H1 (cell line): ENCODE measurements at regions not wholly inside any gene's neighbourhood (a gene's known extent, or its start where the extent isn't known, plus 50 kb on each side); places are given as distances from the start of the nearest gene placed in this dataset.

Experiments used
- CTCF ChIA-PET: fragments of 300-600 bp; sonication (Branson Sonifier 250); formaldehyde crosslinking; loops from one replicate; lab custom pipeline; 2021; ENCODE audit not compliant: partially characterized antibody; lab: Charles Lee
- POLR2A ChIA-PET: fragments of 300-600 bp; sonication (Branson Sonifier 250); formaldehyde crosslinking; loops from one replicate; lab custom pipeline; 2021; ENCODE audit warnings: inconsistent platforms; ENCODE audit not compliant: partially characterized antibody; lab: Charles Lee
- DNase-seq, 2 experiments: peaks; one replicate each; pipeline versions ENCODE4 v3.0.0 to v3.0.0-alpha.2; 2010 to 2022; ENCODE audit warnings: low spot score in 2 of 2, low read depth in 1 of 2, mixed read lengths in 1 of 2
- FAIRE-seq: peaks from 2 replicates; lab custom pipeline; 2011; peaks lifted over from hg19 to GRCh38; lab: Jason Lieb, UNC
- H2AFZ ChIP-seq: 2 replicates; pipeline ENCODE4 v1.8.1; 2012; ENCODE audit warnings: low read length, inconsistent platforms
- H2AK5ac ChIP-seq: 2 replicates; pipeline ENCODE4 v1.6.1; 2013; ENCODE audit warnings: low read depth, low read length
- H2BK120ac ChIP-seq: replicated peaks from 2 replicates; pipeline ENCODE3; 2013; ENCODE audit warnings: low read depth, low read length, inconsistent platforms
- H2BK12ac ChIP-seq: 2 replicates; pipeline ENCODE4 v1.6.1; 2013; ENCODE audit warnings: low read depth, low read length
- H2BK15ac ChIP-seq: 2 replicates; pipeline ENCODE4 v1.6.1; 2013; ENCODE audit warnings: low read length
- H2BK20ac ChIP-seq: 2 replicates; pipeline ENCODE4 v1.6.1; 2013; ENCODE audit warnings: low read length
- H2BK5ac ChIP-seq: 2 replicates; pipeline ENCODE4 v1.6.1; 2013; ENCODE audit warnings: low read depth, low read length
- H3K14ac ChIP-seq: 2 replicates; pipeline ENCODE4 v1.6.1; 2013; ENCODE audit warnings: inconsistent platforms; ENCODE audit not compliant: insufficient read length
- H3K18ac ChIP-seq: 2 replicates; pipeline ENCODE4 v1.6.1; 2013; ENCODE audit warnings: low read length; ENCODE audit errors: extremely low read depth
- H3K23ac ChIP-seq: 2 replicates; pipeline ENCODE4 v1.6.1; 2013; ENCODE audit warnings: inconsistent platforms; ENCODE audit not compliant: insufficient read length
- H3K23me2 ChIP-seq: 2 replicates; pipeline ENCODE4 v1.6.1; 2013; ENCODE audit warnings: low read depth, low read length
- H3K27ac ChIP-seq: 2 replicates; pipeline ENCODE4 v1.6.1; 2011; ENCODE audit warnings: low read depth, low read length, inconsistent platforms
- H3K27me3 ChIP-seq, 4 experiments: replicated peaks in 1 of 4; 1 replicate in 1 of 4; 2 replicates in 3 of 4; pipeline versions ENCODE4 v1.6.1 to v1.8.1; 2011 to 2013; ENCODE audit warnings: low read length in 3 of 4, mild to moderate bottlenecking in 3 of 4, inconsistent platforms in 2 of 4, mixed read lengths in 2 of 4, moderate library complexity in 1 of 4; ENCODE audit not compliant: control insufficient read depth in 3 of 4, insufficient read depth in 3 of 4; ENCODE audit errors: extremely low read depth in 1 of 4
- H3K36me3 ChIP-seq, 4 experiments: 2 replicates each; pipeline versions ENCODE4 v1.6.1 to v1.8.1; 2011 to 2013; ENCODE audit warnings: mild to moderate bottlenecking in 4 of 4, low read length in 3 of 4, moderate library complexity in 2 of 4, control low read depth in 1 of 4, inconsistent platforms in 1 of 4; ENCODE audit not compliant: insufficient read depth in 4 of 4, control insufficient read depth in 2 of 4
- H3K4ac ChIP-seq: replicated peaks from 2 replicates; pipeline ENCODE3; 2013; ENCODE audit warnings: low read length, low read depth, mixed read lengths, inconsistent platforms; ENCODE audit not compliant: insufficient read length
- H3K4me1 ChIP-seq, 4 experiments: replicated peaks in 1 of 4; 1 replicate in 1 of 4; 2 replicates in 3 of 4; pipeline versions ENCODE4 v1.6.1 to v1.8.1; 2011 to 2013; ENCODE audit warnings: low read length in 3 of 4, inconsistent platforms in 2 of 4, mixed read lengths in 1 of 4; ENCODE audit not compliant: insufficient read depth in 4 of 4, control insufficient read depth in 3 of 4
- H3K4me2 ChIP-seq, 2 experiments: 2 replicates each; pipeline versions ENCODE4 v1.6.1 to v1.8.1; 2011 to 2013; ENCODE audit warnings: low read depth in 2 of 2, low read length in 2 of 2, control low read depth in 1 of 2, inconsistent platforms in 1 of 2, mild to moderate bottlenecking in 1 of 2; ENCODE audit not compliant: insufficient read depth in 1 of 2
- H3K4me3 ChIP-seq, 4 experiments: fragments of 200-600, 300-600 bp in 1 of 4; sonication (generic), shearing (Covaris generic), sonication (Bioruptor Twin) in 1 of 4; 2 replicates each; pipeline versions ENCODE4 v1.5.1 to v1.8.1; 2011 to 2016; ENCODE audit warnings: low read length in 4 of 4, low read depth in 3 of 4, control low read depth in 2 of 4, inconsistent platforms in 2 of 4, mild to moderate bottlenecking in 2 of 4, mixed read lengths in 1 of 4, moderate library complexity in 1 of 4; ENCODE audit not compliant: insufficient read depth in 2 of 4; ENCODE audit errors: extremely low read depth in 1 of 4
- H3K56ac ChIP-seq: replicated peaks from 2 replicates; pipeline ENCODE3; 2013; ENCODE audit warnings: low read depth, mild to moderate bottlenecking, mixed read lengths, low read length, inconsistent platforms; ENCODE audit not compliant: insufficient read length
- H3K79me1 ChIP-seq: 2 replicates; pipeline ENCODE4 v1.6.1; 2013; ENCODE audit warnings: low read depth, low read length, control low read depth
- H3K79me2 ChIP-seq, 2 experiments: 2 replicates each; pipeline versions ENCODE4 v1.6.1 to v1.8.1; 2012 to 2013; ENCODE audit warnings: low read length in 2 of 2, mild to moderate bottlenecking in 2 of 2, inconsistent platforms in 1 of 2; ENCODE audit not compliant: insufficient read depth in 2 of 2, control insufficient read depth in 1 of 2
- H3K9ac ChIP-seq, 4 experiments: replicated peaks in 1 of 4; 1 replicate in 1 of 4; 2 replicates in 3 of 4; pipeline versions ENCODE4 v1.6.1 to v1.8.1; 2011 to 2013; ENCODE audit warnings: low read depth in 3 of 4, low read length in 3 of 4, control low read depth in 2 of 4, mild to moderate bottlenecking in 2 of 4, moderate library complexity in 2 of 4, inconsistent platforms in 1 of 4; ENCODE audit errors: extremely low read depth in 1 of 4
- H3K9me3 ChIP-seq, 2 experiments: 2 replicates each; pipeline versions ENCODE4 v1.6.1 to v1.8.1; 2012 to 2013; ENCODE audit warnings: mild to moderate bottlenecking in 2 of 2, moderate library complexity in 2 of 2, control low read depth in 1 of 2, inconsistent platforms in 1 of 2, low read depth in 1 of 2, low read length in 1 of 2, mixed read lengths in 1 of 2; ENCODE audit not compliant: insufficient read depth in 2 of 2
- H4K20me1 ChIP-seq, 2 experiments: replicated peaks in 1 of 2; 2 replicates each; pipeline versions ENCODE3 to v1.8.1; 2011 to 2013; ENCODE audit warnings: inconsistent platforms in 2 of 2, low read length in 2 of 2, mild to moderate bottlenecking in 1 of 2; ENCODE audit not compliant: insufficient read depth in 2 of 2, control insufficient read depth in 1 of 2
- H4K5ac ChIP-seq: 2 replicates; pipeline ENCODE4 v1.6.1; 2013; ENCODE audit warnings: low read length, low read depth, mixed read lengths, inconsistent platforms; ENCODE audit not compliant: insufficient read length
- H4K8ac ChIP-seq: 2 replicates; pipeline ENCODE4 v1.8.0; 2013; ENCODE audit warnings: mild to moderate bottlenecking, moderate library complexity, low read length, inconsistent platforms; ENCODE audit not compliant: insufficient read depth; ENCODE audit errors: extremely low read depth
- H4K91ac ChIP-seq: replicated peaks from 2 replicates; pipeline ENCODE3; 2013; ENCODE audit warnings: low read length, mixed read lengths, inconsistent platforms; ENCODE audit not compliant: insufficient read length
- ATF2 ChIP-seq: IDR thresholded peaks from 2 replicates; pipeline ENCODE4 v1.6.1; 2012; ENCODE audit warnings: low read length, inconsistent platforms
- CHD2 ChIP-seq: IDR thresholded peaks from 2 replicates; pipeline ENCODE4 v1.6.1; 2012; ENCODE audit warnings: low read length, improper control_type of control experiment
- CTCF ChIP-seq, 3 experiments: IDR thresholded peaks; 1 replicate in 2 of 3; 2 replicates in 1 of 3; pipeline versions ENCODE4 v1.5.1 to v1.6.1; 2011; ENCODE audit warnings: low read length in 3 of 3, mild to moderate bottlenecking in 3 of 3, inconsistent platforms in 2 of 3, low read depth in 1 of 3, moderate library complexity in 1 of 3; ENCODE audit not compliant: insufficient read depth in 1 of 3; ENCODE audit errors: control extremely low read depth in 1 of 3
- JUN ChIP-seq: IDR thresholded peaks from 2 replicates; pipeline ENCODE4 v1.6.1; 2011; ENCODE audit warnings: low read depth, mild to moderate bottlenecking, improper control_type of control experiment, low read length
- JUND ChIP-seq: IDR thresholded peaks from 2 replicates; pipeline ENCODE4 v1.6.1; 2011; ENCODE audit warnings: mild to moderate bottlenecking, improper control_type of control experiment, low read length
- NANOG ChIP-seq: IDR thresholded peaks from 2 replicates; pipeline ENCODE4 v1.6.1; 2011; ENCODE audit warnings: low read length, low read depth, mild to moderate bottlenecking, inconsistent platforms; ENCODE audit not compliant: insufficient read depth, poor library complexity, severe bottlenecking
- PHF8 ChIP-seq: fragments of 200-600 bp; sonication (generic); conservative IDR thresholded peaks from 2 replicates; pipeline ENCODE4 v1.7.1; 2012; ENCODE audit warnings: low read depth, mild to moderate bottlenecking, inconsistent platforms, low read length, moderate library complexity
- POLR2A ChIP-seq, 2 experiments: IDR thresholded peaks; 1 replicate in 1 of 2; 2 replicates in 1 of 2; pipeline ENCODE4 v1.6.1; 2011; ENCODE audit warnings: low read depth in 2 of 2, low read length in 2 of 2, mild to moderate bottlenecking in 2 of 2; ENCODE audit errors: control extremely low read depth in 1 of 2
- SIRT6 ChIP-seq: IDR thresholded peaks from one replicate; pipeline ENCODE4 v1.7.1; 2012; ENCODE audit warnings: low read length, inconsistent platforms
- SP1 ChIP-seq: IDR thresholded peaks from 2 replicates; pipeline ENCODE4 v1.6.1; 2011; ENCODE audit warnings: low read depth, low read length
- SP4 ChIP-seq: IDR thresholded peaks from 2 replicates; pipeline ENCODE4 v1.6.1; 2012; ENCODE audit warnings: low read length, inconsistent platforms
- TAF7 ChIP-seq: optimal IDR thresholded peaks from 2 replicates; pipeline ENCODE3; 2011; ENCODE audit warnings: low read depth, mild to moderate bottlenecking, inconsistent platforms, low read length, moderate library complexity, borderline replicate concordance
- WGBS, 2 experiments: shearing (Covaris generic) in 1 of 2; methylation state at CpG; one replicate each; pipeline versions ENCODE4 v1.1.6 to v1.1.7; 2013 to 2015; ENCODE audit warnings: low lambda C conversion rate in 2 of 2, mixed read lengths in 2 of 2, inconsistent platforms in 1 of 2, low coverage in 1 of 2, missing lambda C conversion rate in 1 of 2; ENCODE audit not compliant: insufficient replicate concordance in 2 of 2, insufficient coverage in 1 of 2, insufficient read length in 1 of 2; ENCODE audit errors: extremely low coverage in 1 of 2, missing lambda C conversion rate in 1 of 2; 5-methylcytosine and 5-hydroxymethylcytosine counted together

- 86% methylated on average over 7 of the region's 7 CpGs; no CpG with 5 or more reads in 1 of the 2 experiments for WGBS, 2 experiments
- no peak for FAIRE-seq
- CTCF ChIA-PET, result no interaction called here
Observed at GRCh38 chr11:33574331-33574730, 126.3 kb downstream of the C11orf91 start.

More at GRCh38 chr11:33574331-33574730, 126.3 kb downstream of the C11orf91 start:
- DNase-seq, result no peak
- H4K91ac ChIP-seq, result no peak overlapping the region
- H3K23ac ChIP-seq, result no peak overlapping the region
- H4K5ac ChIP-seq, result no peak overlapping the region
- no peak overlapping the region for H3K27ac ChIP-seq
- H3K9me3 ChIP-seq, result peaks cover 3 to 6% of the 10 kb centered on the region in 2 experiments; a peak in 2 of 4 replicates
- H2BK12ac ChIP-seq, result no peak overlapping the region
- no peaks in the 10 kb centered on the region for H3K79me1 ChIP-seq
- H3K4me2 ChIP-seq, result no peak overlapping the region
- H3K79me2 ChIP-seq, result no peaks in the 10 kb centered on the region
- no peak overlapping the region for H3K56ac ChIP-seq
- no peak overlapping the region for H2BK120ac ChIP-seq
- H3K9ac ChIP-seq, result no peak overlapping the region
- H3K27me3 ChIP-seq, result no peaks in the 10 kb centered on the region
- H2BK20ac ChIP-seq, result no peak overlapping the region
- no peak overlapping the region for H2AFZ ChIP-seq
- H2AK5ac ChIP-seq, result no peak overlapping the region
- no peaks in the 10 kb centered on the region for H4K20me1 ChIP-seq
- no peak overlapping the region for H3K4ac ChIP-seq
- no peaks in the 10 kb centered on the region for H3K36me3 ChIP-seq
- no peak overlapping the region for H3K14ac ChIP-seq
- H4K8ac ChIP-seq, result no peak overlapping the region
- POLR2A ChIA-PET, result no interaction called here
- H3K18ac ChIP-seq, result no peak overlapping the region
- no peak overlapping the region for H2BK15ac ChIP-seq
- no peak overlapping the region for H2BK5ac ChIP-seq
- TF ChIP-seq NANOG (no peak), ATF2 (no peak), POLR2A (IDR thresholded peaks at IDR 0.05; ENCODE audit: control extremely low read depth in 1 of 2, low read depth in 2 of 2, low read length in 2 of 2) (no peak), SP4 (no peak), SIRT6 (no peak), PHF8 (no peak), JUN (no peak), SP1 (no peak), CHD2 (no peak), JUND (no peak), CTCF (IDR thresholded peaks at IDR 0.05; ENCODE audit: control extremely low read depth in 1 of 3, insufficient read depth in 1 of 3, low read depth in 1 of 3, low read length in 3 of 3) (no peak), TAF7 (no peak)
- H3K4me3 ChIP-seq, result no peak overlapping the region
- no peaks in the 10 kb centered on the region; the same call in 1 of the 2 replicates for H3K23me2 ChIP-seq
- H3K4me1 ChIP-seq, result no peaks in the 10 kb centered on the region; a peak in 1 of 7 replicates
